Stimulated activated memory B cell treated with anti-CD40 and anti-IgM and Interleukin-4, amounts not matched to agents 10 μg/mL and 1 μg/mL and 100 μg/mL, for 72 hours (primary cell): ENCODE measurements at regions not wholly inside any gene's neighbourhood (a gene's known extent, or its start where the extent isn't known, plus 50 kb on each side); places are given as distances from the start of the nearest gene placed in this dataset.

Source experiments
- ATAC-seq: fragments of 150-1000 bp; cut with Tn5 transposase; 2 replicates; pipeline ENCODE4 v1.10.0; 2021
- H3K27ac Mint-ChIP-seq: one replicate; pipeline ENCODE4 v1.8.0; 2022; ENCODE audit warnings: mild to moderate bottlenecking, mixed read lengths
- H3K27me3 Mint-ChIP-seq: one replicate; pipeline ENCODE4 v1.8.0; 2022; ENCODE audit warnings: mixed read lengths
- H3K36me3 Mint-ChIP-seq: one replicate; pipeline ENCODE4 v1.8.0; 2022; ENCODE audit warnings: mixed read lengths
- H3K4me1 Mint-ChIP-seq: one replicate; pipeline ENCODE4 v1.8.0; 2022; ENCODE audit warnings: mixed read lengths
- H3K4me3 Mint-ChIP-seq: one replicate; pipeline ENCODE4 v1.8.0; 2022; ENCODE audit warnings: mild to moderate bottlenecking, moderate library complexity, mixed read lengths
- H3K9me3 Mint-ChIP-seq: one replicate; pipeline ENCODE4 v1.8.0; 2022; ENCODE audit warnings: mixed read lengths

- Mint-ChIP-seq H3K4me3 (no peak overlapping the region), H3K27ac (no peak overlapping the region), H3K27me3 (peaks cover 39% of the 10 kb centered on the region), H3K36me3 (no peaks in the 10 kb centered on the region), H3K9me3 (no peaks in the 10 kb centered on the region), H3K4me1 (no peaks in the 10 kb centered on the region)
- ATAC-seq, result no peak
Observed at GRCh38 chr20:40333591-40333990, 355.4 kb downstream of the MAFB start.

- Mint-ChIP-seq H3K27me3 (peaks cover 25% of the 10 kb centered on the region), H3K27ac (no peak overlapping the region), H3K9me3 (no peaks in the 10 kb centered on the region), H3K4me3 (no peak overlapping the region), H3K36me3 (no peaks in the 10 kb centered on the region), H3K4me1 (no peaks in the 10 kb centered on the region)
- no peak for ATAC-seq
Observed at GRCh38 chr20:40331807-40332560, 357.1 kb downstream of the MAFB start.

GRCh38 chr20:40331249-40331648, 357.8 kb downstream of the MAFB start:
- Mint-ChIP-seq H3K9me3 (no peaks in the 10 kb centered on the region), H3K36me3 (no peaks in the 10 kb centered on the region), H3K4me1 (no peaks in the 10 kb centered on the region), H3K27me3 (peaks cover 25% of the 10 kb centered on the region), H3K4me3 (no peak overlapping the region), H3K27ac (no peak overlapping the region)
- no peak for ATAC-seq

- no peaks in the 10 kb centered on the region for H3K4me1 Mint-ChIP-seq
- H3K27ac Mint-ChIP-seq, result no peak overlapping the region
- H3K9me3 Mint-ChIP-seq, result no peaks in the 10 kb centered on the region
- H3K4me3 Mint-ChIP-seq, result no peak overlapping the region
- H3K36me3 Mint-ChIP-seq, result no peaks in the 10 kb centered on the region
- peaks cover 16% of the 10 kb centered on the region for H3K27me3 Mint-ChIP-seq
- no peak for ATAC-seq
Observed at GRCh38 chr20:40329321-40329720, 359.7 kb downstream of the MAFB start.

- no peak for ATAC-seq
- Mint-ChIP-seq H3K27ac (no peak overlapping the region), H3K4me1 (no peaks in the 10 kb centered on the region), H3K27me3 (peaks cover 11% of the 10 kb centered on the region), H3K9me3 (no peaks in the 10 kb centered on the region), H3K4me3 (no peak overlapping the region), H3K36me3 (no peaks in the 10 kb centered on the region)
Observed at GRCh38 chr20:40326784-40327183, 362.3 kb downstream of the MAFB start.

GRCh38 chr20:40325006-40325568, 363.9 kb downstream of the MAFB start:
- Mint-ChIP-seq H3K27me3 (peaks cover 15% of the 10 kb centered on the region), H3K4me3 (no peak overlapping the region), H3K36me3 (no peaks in the 10 kb centered on the region), H3K9me3 (no peaks in the 10 kb centered on the region), H3K4me1 (no peaks in the 10 kb centered on the region), H3K27ac (no peak overlapping the region)
- ATAC-seq, result no peak

- no peaks in the 10 kb centered on the region for H3K36me3 Mint-ChIP-seq
- H3K27ac Mint-ChIP-seq, result no peak overlapping the region
- no peak overlapping the region for H3K4me3 Mint-ChIP-seq
- H3K9me3 Mint-ChIP-seq, result no peaks in the 10 kb centered on the region
- no peaks in the 10 kb centered on the region for H3K4me1 Mint-ChIP-seq
- no peak for ATAC-seq
- peaks cover 15% of the 10 kb centered on the region for H3K27me3 Mint-ChIP-seq
Observed at GRCh38 chr20:40323361-40323794, 365.7 kb downstream of the MAFB start.

- H3K27ac Mint-ChIP-seq, result no peak overlapping the region
- no peak for ATAC-seq
- no peaks in the 10 kb centered on the region for H3K4me1 Mint-ChIP-seq
- no peaks in the 10 kb centered on the region for H3K36me3 Mint-ChIP-seq
- no peak overlapping the region for H3K4me3 Mint-ChIP-seq
- no peaks in the 10 kb centered on the region for H3K9me3 Mint-ChIP-seq
- peaks cover 15% of the 10 kb centered on the region for H3K27me3 Mint-ChIP-seq
Observed at GRCh38 chr20:40322941-40323340, 366.1 kb downstream of the MAFB start.

GRCh38 chr20:40320517-40321011, 368.5 kb downstream of the MAFB start:
- Mint-ChIP-seq H3K4me1 (no peaks in the 10 kb centered on the region), H3K9me3 (no peaks in the 10 kb centered on the region), H3K4me3 (no peak overlapping the region), H3K36me3 (no peaks in the 10 kb centered on the region), H3K27ac (no peak overlapping the region), H3K27me3 (peaks cover 15% of the 10 kb centered on the region)
- ATAC-seq, result no peak

GRCh38 chr20:40319741-40320516, 369.1 kb downstream of the MAFB start:
- H3K27ac Mint-ChIP-seq, result no peak overlapping the region
- ATAC-seq, result no peak
- H3K9me3 Mint-ChIP-seq, result no peaks in the 10 kb centered on the region
- no peaks in the 10 kb centered on the region for H3K4me1 Mint-ChIP-seq
- H3K27me3 Mint-ChIP-seq, result peaks cover 15% of the 10 kb centered on the region
- H3K36me3 Mint-ChIP-seq, result no peaks in the 10 kb centered on the region
- H3K4me3 Mint-ChIP-seq, result no peak overlapping the region

GRCh38 chr20:40319056-40319455, 370.0 kb downstream of the MAFB start:
- H3K27me3 Mint-ChIP-seq, result peaks cover 15% of the 10 kb centered on the region

GRCh38 chr20:40317156-40317790, 371.8 kb downstream of the MAFB start:
- no peak for ATAC-seq
- Mint-ChIP-seq H3K4me3 (no peak overlapping the region), H3K36me3 (no peaks in the 10 kb centered on the region), H3K9me3 (no peaks in the 10 kb centered on the region), H3K27me3 (peaks cover 9% of the 10 kb centered on the region), H3K4me1 (no peaks in the 10 kb centered on the region), H3K27ac (no peak overlapping the region)

More at GRCh38 chr20:40319056-40319455, 370.0 kb downstream of the MAFB start:
- Mint-ChIP-seq H3K4me3 (no peak overlapping the region), H3K9me3 (no peaks in the 10 kb centered on the region), H3K4me1 (no peaks in the 10 kb centered on the region), H3K27ac (no peak overlapping the region), H3K36me3 (no peaks in the 10 kb centered on the region)
- no peak for ATAC-seq

GRCh38 chr20:40314278-40314677, 374.8 kb downstream of the MAFB start:
- H3K4me1 Mint-ChIP-seq, result no peaks in the 10 kb centered on the region
- no peak for ATAC-seq
- H3K27me3 Mint-ChIP-seq, result no peaks in the 10 kb centered on the region
- H3K36me3 Mint-ChIP-seq, result no peaks in the 10 kb centered on the region
- H3K27ac Mint-ChIP-seq, result no peak overlapping the region
- H3K9me3 Mint-ChIP-seq, result no peaks in the 10 kb centered on the region
- no peak overlapping the region for H3K4me3 Mint-ChIP-seq

- Mint-ChIP-seq H3K36me3 (no peaks in the 10 kb centered on the region), H3K27me3 (no peaks in the 10 kb centered on the region), H3K4me1 (no peaks in the 10 kb centered on the region), H3K27ac (no peak overlapping the region), H3K9me3 (no peaks in the 10 kb centered on the region), H3K4me3 (no peak overlapping the region)
- no peak for ATAC-seq
Observed at GRCh38 chr20:40313730-40314129, 375.3 kb downstream of the MAFB start.

- Mint-ChIP-seq H3K4me1 (no peaks in the 10 kb centered on the region), H3K36me3 (no peaks in the 10 kb centered on the region), H3K4me3 (no peak overlapping the region), H3K27ac (no peak overlapping the region), H3K9me3 (no peaks in the 10 kb centered on the region), H3K27me3 (no peaks in the 10 kb centered on the region)
- ATAC-seq, result no peak
Observed at GRCh38 chr20:40309731-40310130, 379.3 kb downstream of the MAFB start.
